B cell (primary cell): ENCODE measurements at regions not wholly inside any gene's neighbourhood (a gene's known extent, or its start where the extent isn't known, plus 50 kb on each side); places are given as distances from the start of the nearest gene placed in this dataset.

ENCODE experiments used
- ATAC-seq: fragments of 200-7000 bp; cut with Tn5 transposase; one replicate; pipeline ENCODE4 v1.10.0; 2021; ENCODE audit warnings: low read depth, mild to moderate bottlenecking, moderate number of reproducible peaks, moderate library complexity
- CTCF ChIA-PET: fragments of 350-600 bp; sonication (Branson Sonifier 250); formaldehyde crosslinking; loops from one replicate; lab custom pipeline; 2021; ENCODE audit warnings: antibody characterized with exemption, inconsistent platforms; lab: Charles Lee
- POLR2A ChIA-PET: fragments of 350-600 bp; sonication (Branson Sonifier 250); formaldehyde crosslinking; loops from one replicate; lab custom pipeline; 2021; ENCODE audit warnings: antibody characterized with exemption; lab: Charles Lee
- DNase-seq: peaks from one replicate; pipeline ENCODE4 v3.0.0; 2013
- H2AFZ ChIP-seq: 2 replicates; pipeline ENCODE4 v1.6.1; 2012; ENCODE audit warnings: mild to moderate bottlenecking, low read depth, low read length; ENCODE audit not compliant: insufficient read depth, poor library complexity, severe bottlenecking
- H3K27ac ChIP-seq, 2 donors: 1 replicate in 1 of 2; 2 replicates in 1 of 2; pipeline ENCODE4 v1.5.1; 2012 to 2013; ENCODE audit warnings: low read length in 2 of 2, mild to moderate bottlenecking in 2 of 2, moderate library complexity in 1 of 2
- H3K27me3 ChIP-seq, 4 experiments: fragments of 200-600 bp in 1 of 4; sonication (generic) in 1 of 4; replicated peaks in 1 of 4; 1 replicate in 2 of 4; 2 replicates in 2 of 4; pipeline versions ENCODE4 v1.6.1 to v1.7.0; 2013 to 2016; ENCODE audit warnings: low read length in 3 of 4, mild to moderate bottlenecking in 2 of 4, mixed read lengths in 1 of 4, moderate library complexity in 1 of 4; ENCODE audit not compliant: insufficient read depth in 4 of 4, control insufficient read depth in 3 of 4; ENCODE audit errors: control extremely low read depth in 1 of 4
- H3K36me3 ChIP-seq, 2 experiments: replicated peaks in 1 of 2; 1 replicate in 1 of 2; 2 replicates in 1 of 2; pipeline versions ENCODE4 v1.6.1 to v1.7.1; 2013; ENCODE audit warnings: low read length in 1 of 2; ENCODE audit not compliant: insufficient read depth in 2 of 2, control insufficient read depth in 1 of 2; ENCODE audit errors: control extremely low read depth in 1 of 2, extremely low read depth in 1 of 2
- H3K4me1 ChIP-seq, 2 donors: fragments of 200-600 bp in 1 of 2; sonication (generic) in 1 of 2; 1 replicate in 1 of 2; 2 replicates in 1 of 2; pipeline versions ENCODE4 v1.5.1 to v1.6.1; 2013 to 2017; ENCODE audit warnings: low read length in 2 of 2; ENCODE audit not compliant: control insufficient read depth in 2 of 2, insufficient read depth in 2 of 2
- H3K4me2 ChIP-seq: replicated peaks from 2 replicates; pipeline ENCODE3; 2012; ENCODE audit warnings: mild to moderate bottlenecking, low read depth, low read length; ENCODE audit not compliant: poor library complexity, severe bottlenecking
- H3K4me3 ChIP-seq, 5 experiments: fragments of 200-600 bp in 1 of 5; sonication (generic) in 1 of 5; 1 replicate in 3 of 5; 2 replicates in 2 of 5; pipeline versions ENCODE4 v1.5.1 to v1.7.0; 2011 to 2016; ENCODE audit warnings: low read length in 4 of 5, mild to moderate bottlenecking in 4 of 5, low read depth in 2 of 5, control low read depth in 1 of 5, moderate library complexity in 1 of 5; ENCODE audit not compliant: insufficient read depth in 1 of 5; ENCODE audit errors: control extremely low read depth in 1 of 5, extremely low read depth in 1 of 5
- H3K79me2 ChIP-seq: fragments of 200-600 bp; sonication (generic); one replicate; pipeline ENCODE4 v1.6.0; 2016; ENCODE audit warnings: low read length; ENCODE audit not compliant: control insufficient read depth, insufficient read depth
- H3K9ac ChIP-seq: fragments of 200-600 bp; sonication (generic); 2 replicates; pipeline ENCODE4 v1.6.1; 2017; ENCODE audit warnings: mild to moderate bottlenecking, low read length, moderate library complexity
- H3K9me3 ChIP-seq, 3 donors: one replicate each; pipeline versions ENCODE4 v1.6.1 to v1.7.1; 2013; ENCODE audit warnings: low read length in 2 of 3; ENCODE audit not compliant: control insufficient read depth in 2 of 3, insufficient read depth in 1 of 3; ENCODE audit errors: control extremely low read depth in 1 of 3
- H4K20me1 ChIP-seq: 2 replicates; pipeline ENCODE4 v1.6.0; 2012; ENCODE audit warnings: mild to moderate bottlenecking, low read length; ENCODE audit not compliant: insufficient read depth, control insufficient read depth, poor library complexity, severe bottlenecking
- H3K27ac Mint-ChIP-seq: one replicate; pipeline ENCODE4 v1.8.0; 2021; ENCODE audit warnings: mixed read lengths
- H3K27me3 Mint-ChIP-seq: one replicate; pipeline ENCODE4 v1.8.0; 2021; ENCODE audit warnings: mixed read lengths
- H3K4me1 Mint-ChIP-seq: one replicate; pipeline ENCODE4 v1.8.0; 2021; ENCODE audit warnings: mixed read lengths
- H3K4me3 Mint-ChIP-seq: one replicate; pipeline ENCODE4 v1.8.0; 2021; ENCODE audit warnings: mixed read lengths
- H3K9me3 Mint-ChIP-seq: one replicate; pipeline ENCODE4 v1.8.0; 2022; ENCODE audit warnings: mixed read lengths; ENCODE audit not compliant: insufficient read depth
- EZH2 ChIP-seq: IDR thresholded peaks from 2 replicates; pipeline ENCODE4 v1.6.1; 2012; ENCODE audit warnings: borderline replicate concordance, low read depth, mild to moderate bottlenecking, moderate library complexity, low read length; ENCODE audit not compliant: insufficient read depth, poor library complexity, severe bottlenecking
- WGBS: methylation state at CpG from one replicate; pipeline ENCODE4 v1.1.5; 2013; ENCODE audit warnings: missing lambda C conversion rate; ENCODE audit not compliant: insufficient coverage; 5-methylcytosine and 5-hydroxymethylcytosine counted together
- intact Hi-C: fragments of 100-400 bp; cut with micrococcal nuclease; formaldehyde crosslinking; loops from one replicate; pipeline ENCODE4 v1.10.0; 2022
- TF ChIP-seq, protein P1 (sequence below): fragments of 200-600 bp; IDR thresholded peaks from one replicate; pipeline ENCODE4 v1.8.0; 2022; ENCODE audit warnings: antibody characterized with exemption, mild to moderate bottlenecking

DNA sequence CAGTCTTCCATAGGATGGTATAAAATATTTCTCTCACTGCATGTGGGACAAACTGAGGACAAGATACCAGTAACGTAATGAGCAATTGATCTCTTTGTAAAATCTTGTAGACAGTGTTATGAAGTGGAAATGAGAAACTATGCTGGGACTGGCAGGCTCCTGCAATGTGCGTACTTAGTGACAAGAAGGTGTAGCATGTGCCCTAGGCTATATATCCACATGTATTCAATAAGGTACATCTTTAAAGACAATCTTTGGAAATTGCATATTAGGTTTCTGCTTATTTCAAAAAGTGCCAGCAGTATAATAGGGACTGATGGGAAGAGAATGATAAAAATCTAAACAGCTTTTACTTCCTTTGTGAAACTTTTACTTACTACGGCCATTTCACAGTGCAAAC, 81.9 kb upstream of the GREM2 start:
- Histone ChIP-seq H3K4me2 (no peak overlapping the region), H3K79me2 (no peaks in the 10 kb centered on the region), H4K20me1 (no peaks in the 10 kb centered on the region), H3K9me3 (no peaks in the 10 kb centered on the region), H3K36me3 (no peaks in the 10 kb centered on the region), H3K27ac (no peak overlapping the region), H3K4me1 (no peaks in the 10 kb centered on the region), H3K9ac (no peak overlapping the region), H2AFZ (no peak overlapping the region), H3K4me3 (no peak overlapping the region), H3K27me3 (peaks cover 0 to 3% (median 0%) of the 10 kb centered on the region in 4 experiments)
- CTCF ChIA-PET: no interaction called here
- H3K27ac Mint-ChIP-seq: no peak overlapping the region
- intact Hi-C loops: no loop called here
- no peak overlapping the region for H3K4me3 Mint-ChIP-seq
- no peak for TF ChIP-seq EZH2
- TF ChIP-seq, protein P1, sequence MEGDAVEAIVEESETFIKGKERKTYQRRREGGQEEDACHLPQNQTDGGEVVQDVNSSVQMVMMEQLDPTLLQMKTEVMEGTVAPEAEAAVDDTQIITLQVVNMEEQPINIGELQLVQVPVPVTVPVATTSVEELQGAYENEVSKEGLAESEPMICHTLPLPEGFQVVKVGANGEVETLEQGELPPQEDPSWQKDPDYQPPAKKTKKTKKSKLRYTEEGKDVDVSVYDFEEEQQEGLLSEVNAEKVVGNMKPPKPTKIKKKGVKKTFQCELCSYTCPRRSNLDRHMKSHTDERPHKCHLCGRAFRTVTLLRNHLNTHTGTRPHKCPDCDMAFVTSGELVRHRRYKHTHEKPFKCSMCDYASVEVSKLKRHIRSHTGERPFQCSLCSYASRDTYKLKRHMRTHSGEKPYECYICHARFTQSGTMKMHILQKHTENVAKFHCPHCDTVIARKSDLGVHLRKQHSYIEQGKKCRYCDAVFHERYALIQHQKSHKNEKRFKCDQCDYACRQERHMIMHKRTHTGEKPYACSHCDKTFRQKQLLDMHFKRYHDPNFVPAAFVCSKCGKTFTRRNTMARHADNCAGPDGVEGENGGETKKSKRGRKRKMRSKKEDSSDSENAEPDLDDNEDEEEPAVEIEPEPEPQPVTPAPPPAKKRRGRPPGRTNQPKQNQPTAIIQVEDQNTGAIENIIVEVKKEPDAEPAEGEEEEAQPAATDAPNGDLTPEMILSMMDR: no peak
- peaks cover 5% of the 10 kb centered on the region for H3K9me3 Mint-ChIP-seq
- no CpG with 5 or more reads among the region's 3 CpGs for WGBS
- H3K27me3 Mint-ChIP-seq: no peaks in the 10 kb centered on the region
- H3K4me1 Mint-ChIP-seq: no peaks in the 10 kb centered on the region
- DNase-seq: no peak
- POLR2A ChIA-PET: no interaction called here
- ATAC-seq: no peak

DNA sequence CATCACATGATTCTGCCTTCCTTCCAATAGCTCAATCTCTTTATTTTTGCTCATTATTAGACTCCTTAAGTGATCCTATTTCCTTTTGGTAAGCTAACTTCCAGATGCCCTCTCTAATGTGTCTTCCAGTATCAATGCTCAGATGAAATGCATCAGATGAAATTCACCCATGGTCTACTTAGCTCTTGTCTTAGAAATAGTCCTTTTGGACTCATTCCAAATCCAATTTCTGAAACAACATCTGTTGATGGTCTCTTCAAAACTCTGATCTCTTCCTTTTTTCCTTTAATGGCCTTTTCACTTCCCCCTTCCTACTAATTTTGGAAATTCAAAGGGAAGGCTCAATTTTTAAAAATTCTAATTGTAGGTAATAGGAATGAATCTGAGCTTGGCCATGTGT, 81.1 kb upstream of the GREM2 start:
- no peaks in the 10 kb centered on the region for H3K36me3 ChIP-seq
- H3K4me1 Mint-ChIP-seq: no peaks in the 10 kb centered on the region
- intact Hi-C loops: no loop called here

More for the DNA sequence above, 81.1 kb upstream of the GREM2 start:
- Histone ChIP-seq H3K9ac (no peak overlapping the region), H3K4me2 (no peak overlapping the region), H4K20me1 (no peaks in the 10 kb centered on the region), H3K4me3 (no peak overlapping the region), H3K79me2 (no peaks in the 10 kb centered on the region), H3K4me1 (no peaks in the 10 kb centered on the region), H3K27me3 (peaks cover 0 to 3% (median 0%) of the 10 kb centered on the region in 4 experiments), H3K9me3 (no peaks in the 10 kb centered on the region), H3K27ac (no peak overlapping the region), H2AFZ (no peak overlapping the region)
- H3K9me3 Mint-ChIP-seq: peaks cover 5% of the 10 kb centered on the region
- no peak overlapping the region for H3K27ac Mint-ChIP-seq
- no peak for ATAC-seq
- H3K4me3 Mint-ChIP-seq: no peak overlapping the region
- TF ChIP-seq EZH2: no peak
- TF ChIP-seq, protein P1: no peak
- no peak for DNase-seq
- ChIA-PET POLR2A (no interaction called here), CTCF (no interaction called here)
- no peaks in the 10 kb centered on the region for H3K27me3 Mint-ChIP-seq
